RPMI7951 (cell line): ENCODE measurements at regions not wholly inside any gene's neighbourhood (a gene's known extent, or its start where the extent isn't known, plus 50 kb on each side); places are given as distances from the start of the nearest gene placed in this dataset.
"Not testable (repeated sequence)": the region's sequence is repeated elsewhere in the genome, so short reads cannot be mapped to it uniquely, and the experiment has no call there.

ENCODE experiments used
- DNase-seq: peaks from one replicate; pipeline ENCODE4 v3.0.0-alpha.2; 2012; ENCODE audit warnings: low read depth

DNA sequence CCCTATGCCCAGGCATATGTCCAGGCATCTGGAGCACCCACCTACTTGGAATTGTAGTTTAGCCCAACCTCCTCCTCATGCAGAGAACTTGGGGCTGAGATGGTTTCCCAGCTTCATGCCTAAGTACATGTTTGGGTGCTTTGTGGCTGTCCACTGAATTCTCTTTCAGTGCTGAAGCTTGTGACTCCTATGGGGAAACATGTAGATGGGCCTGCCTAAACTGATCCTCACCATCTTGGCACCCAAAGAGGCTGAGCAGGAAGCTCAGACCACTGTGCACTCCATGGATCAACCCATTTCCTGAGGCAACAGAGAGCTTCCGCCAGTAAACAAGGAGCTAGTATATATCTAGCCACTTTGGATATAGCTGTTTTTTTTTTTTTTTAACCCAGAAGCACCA, 2733.7 kb downstream of the PCDH7 start:
- DNase-seq, result no peak

DNA sequence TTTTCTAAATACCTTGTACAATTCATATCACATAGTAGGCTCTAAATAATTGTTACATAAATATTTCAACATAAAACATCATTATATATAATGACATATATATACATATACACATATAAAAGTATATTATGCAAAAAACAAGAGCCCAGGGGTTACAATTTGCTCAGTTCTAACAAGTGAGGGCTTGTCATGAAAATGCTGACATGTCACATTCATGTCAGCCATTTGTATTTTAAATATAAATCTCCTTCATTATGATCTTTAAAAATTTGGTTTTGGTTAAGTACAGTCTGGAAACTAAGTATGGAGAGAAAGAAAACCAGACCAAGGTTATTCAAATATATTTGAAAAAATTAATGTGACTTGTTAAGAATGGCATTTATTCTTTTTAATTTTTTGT, 2745.4 kb downstream of the PCDH7 start:
- no peak for DNase-seq

DNA sequence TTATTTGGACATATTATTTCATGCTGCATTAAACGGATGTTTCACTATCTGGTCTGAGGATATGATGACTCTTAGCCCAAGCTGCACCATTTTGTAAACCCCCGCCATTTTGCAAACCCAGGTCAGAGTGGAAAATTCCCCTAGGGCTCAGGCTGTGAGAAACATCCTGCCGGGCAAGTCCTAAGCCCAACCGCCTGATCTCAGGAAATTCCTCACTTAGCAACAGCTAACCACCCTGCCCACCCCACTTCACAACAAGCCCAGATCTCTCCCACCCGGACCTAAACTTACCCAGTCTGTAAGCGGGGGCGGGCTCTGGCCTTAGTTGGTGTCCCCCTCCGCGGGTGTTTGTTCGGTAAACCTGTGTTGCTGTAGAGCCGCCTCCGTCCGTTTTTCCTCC, 2747.1 kb downstream of the PCDH7 start:
- DNase-seq, result peak; percentile 10

DNA sequence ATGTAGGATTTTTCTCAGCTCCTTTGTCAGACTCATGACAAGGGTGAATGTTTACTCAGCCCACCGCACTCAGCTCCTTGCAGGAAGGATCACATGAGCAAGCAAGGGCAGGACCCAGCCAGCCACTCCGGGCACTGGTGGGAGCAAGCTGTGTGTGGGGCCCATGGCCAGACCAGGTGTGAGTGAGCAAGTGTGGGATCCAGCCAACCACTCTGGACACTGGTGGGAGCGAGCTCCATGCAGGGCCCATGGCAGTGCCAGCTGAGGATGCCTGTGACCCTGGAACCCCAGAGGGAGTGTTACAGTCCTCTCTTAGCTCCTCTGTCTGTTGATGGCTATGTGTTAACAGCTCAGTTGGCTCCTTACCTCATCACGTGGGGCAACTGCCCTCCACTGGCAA, 2750.6 kb downstream of the PCDH7 start:
- no peak for DNase-seq

DNA sequence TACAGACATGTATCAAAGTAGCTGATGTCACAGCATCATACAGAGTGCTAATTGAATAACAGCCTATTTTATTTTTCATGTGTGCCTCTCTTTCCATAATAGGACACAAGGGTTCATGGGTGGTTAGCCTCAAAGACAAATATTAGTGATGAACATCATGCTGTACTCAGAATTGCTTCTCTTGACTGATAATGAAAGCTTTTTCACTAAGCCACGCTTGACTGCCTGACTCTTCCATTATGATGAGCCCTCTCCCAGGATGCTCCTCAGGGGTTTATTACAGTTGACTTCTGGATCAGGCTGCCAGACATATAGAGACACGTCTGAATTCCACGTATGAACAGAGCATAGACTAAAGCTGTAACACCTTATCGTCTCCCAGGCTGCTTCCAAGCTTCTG, 2757.5 kb downstream of the PCDH7 start:
- no peak for DNase-seq

DNA sequence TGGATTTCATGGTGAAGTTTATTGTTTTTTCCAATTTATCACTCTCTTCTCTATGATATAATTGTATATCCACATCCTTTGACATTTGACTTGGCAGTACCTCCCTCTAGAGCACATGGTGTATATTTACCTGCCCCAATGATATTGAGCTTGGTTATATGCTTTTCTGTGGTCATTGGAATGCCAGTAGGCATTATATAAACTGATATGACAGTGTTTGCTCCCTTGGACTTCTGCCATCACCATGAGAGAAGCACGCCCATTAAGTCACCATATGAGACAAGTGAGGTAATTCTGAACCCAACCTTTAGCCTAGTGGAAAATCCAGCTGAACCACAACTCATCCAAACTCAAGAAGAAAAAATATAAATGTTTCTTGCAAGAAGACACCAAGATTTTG, 2761.5 kb downstream of the ARAP2 start:
- DNase-seq, result no peak

DNA sequence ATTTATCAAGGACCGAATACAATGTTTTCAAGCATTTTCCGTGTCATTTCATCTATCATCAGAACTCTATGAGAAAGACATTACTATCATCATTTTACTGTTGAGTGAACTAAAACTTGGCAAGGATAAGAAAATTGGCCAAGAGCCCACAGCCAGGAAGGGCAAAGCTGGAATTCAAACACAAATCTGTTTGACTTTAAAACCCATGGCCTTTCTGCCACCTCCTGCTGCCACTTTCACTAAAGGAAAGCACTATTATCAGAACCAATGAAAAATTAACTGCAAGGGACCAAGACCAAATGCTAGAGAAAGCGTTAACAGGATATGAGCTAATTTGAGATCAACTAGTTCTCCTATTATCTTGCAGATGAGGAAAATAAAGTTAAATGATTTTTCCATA, 2759.2 kb downstream of the ARAP2 start:
- DNase-seq, result no peak

DNA sequence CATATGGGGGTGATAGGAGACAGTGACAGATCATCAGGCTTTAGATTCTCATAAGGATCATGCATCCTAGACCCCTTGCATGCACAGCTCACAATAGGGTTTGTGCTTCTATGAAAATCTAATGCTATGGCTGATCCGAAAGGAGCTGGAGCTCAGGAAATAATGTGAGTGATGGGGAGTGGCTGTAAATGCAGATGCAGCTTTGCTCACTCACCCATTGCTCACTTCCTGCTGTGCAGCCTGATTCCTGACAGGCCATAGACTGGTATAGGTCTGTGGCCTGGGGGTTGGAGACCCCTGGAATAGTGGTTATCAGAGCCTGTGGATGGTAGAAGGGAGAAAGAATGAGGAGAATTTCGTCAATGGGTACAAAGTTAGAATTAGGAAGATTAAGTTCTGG, 2751.1 kb downstream of the ARAP2 start:
- no peak for DNase-seq

DNA sequence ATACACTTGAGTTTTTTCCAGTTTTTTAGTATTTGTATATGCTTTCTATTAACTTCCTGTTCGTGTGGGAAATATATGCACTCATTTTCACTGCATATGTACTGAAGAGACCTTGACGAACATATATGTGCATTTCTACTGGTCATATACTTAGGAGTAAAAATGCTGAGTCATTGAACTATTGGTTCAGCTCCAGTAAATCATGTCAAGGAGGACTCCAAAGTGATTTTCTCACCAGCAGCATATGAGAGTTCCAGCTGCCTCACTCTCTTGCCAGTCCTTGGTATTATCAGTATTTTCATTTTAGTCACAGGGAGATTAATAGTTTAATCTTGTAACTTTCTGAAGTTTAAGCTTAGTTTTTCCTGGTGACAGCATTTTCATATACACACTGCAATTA, 2750.2 kb downstream of the ARAP2 start:
- DNase-seq, result peak; percentile 5

DNA sequence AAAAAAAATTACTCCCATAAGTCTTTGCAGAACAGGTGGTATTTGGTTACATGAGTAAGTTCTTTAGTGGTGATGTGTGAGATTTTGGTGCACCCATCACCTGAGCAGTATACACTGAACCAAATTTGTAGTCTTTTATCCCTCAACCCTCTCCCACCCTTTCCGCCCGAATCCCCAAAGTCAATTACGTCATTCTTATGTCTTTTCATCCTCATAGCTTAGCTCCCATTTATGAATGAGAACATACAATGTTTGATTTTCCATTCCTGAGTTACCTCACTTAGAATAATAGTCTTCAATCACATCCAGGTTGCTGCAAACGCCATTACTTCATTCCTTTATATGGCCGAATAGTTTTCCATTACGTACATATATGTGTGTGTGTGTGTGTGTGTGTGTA, 2742.7 kb downstream of the ARAP2 start:
- not testable (repeated sequence) for DNase-seq

DNA sequence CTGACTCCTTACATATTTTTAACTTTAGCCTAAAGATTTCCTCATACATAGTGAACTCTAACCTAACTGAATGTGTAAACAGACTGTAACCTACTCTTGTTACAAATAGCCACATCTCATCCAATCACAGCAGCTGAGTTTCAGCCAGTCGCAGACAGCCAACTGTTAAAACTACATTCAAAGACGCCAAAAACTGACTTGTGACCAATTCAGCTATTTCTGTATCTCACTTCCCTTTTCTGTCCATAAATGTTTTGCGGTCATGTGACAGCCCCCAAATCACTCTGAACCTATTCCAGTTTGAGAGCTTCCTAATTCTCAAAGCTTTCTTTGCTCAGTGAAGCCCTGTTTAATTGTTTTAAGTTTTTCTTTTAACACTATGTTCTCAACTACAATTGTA, 2731.9 kb downstream of the ARAP2 start:
- DNase-seq, result no peak

DNA sequence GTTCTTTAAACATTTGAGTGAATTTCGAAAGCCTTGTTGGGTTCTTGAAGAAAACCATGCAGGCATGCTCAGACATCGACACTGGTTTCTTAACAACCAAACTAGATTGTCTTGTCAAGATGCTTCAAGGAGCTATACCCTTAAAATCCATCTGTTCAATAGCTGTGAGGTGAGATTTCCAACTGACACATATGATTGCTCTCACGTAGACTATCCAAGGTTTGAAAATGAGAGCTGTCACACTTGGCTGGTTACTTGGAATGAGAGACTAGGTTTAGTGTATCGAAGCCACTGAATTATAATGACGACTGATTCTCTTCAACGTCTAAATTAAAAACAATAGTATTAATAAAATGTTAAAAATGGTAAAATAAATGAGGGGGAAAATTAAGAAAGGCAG, 2725.5 kb downstream of the ARAP2 start:
- no peak for DNase-seq

DNA sequence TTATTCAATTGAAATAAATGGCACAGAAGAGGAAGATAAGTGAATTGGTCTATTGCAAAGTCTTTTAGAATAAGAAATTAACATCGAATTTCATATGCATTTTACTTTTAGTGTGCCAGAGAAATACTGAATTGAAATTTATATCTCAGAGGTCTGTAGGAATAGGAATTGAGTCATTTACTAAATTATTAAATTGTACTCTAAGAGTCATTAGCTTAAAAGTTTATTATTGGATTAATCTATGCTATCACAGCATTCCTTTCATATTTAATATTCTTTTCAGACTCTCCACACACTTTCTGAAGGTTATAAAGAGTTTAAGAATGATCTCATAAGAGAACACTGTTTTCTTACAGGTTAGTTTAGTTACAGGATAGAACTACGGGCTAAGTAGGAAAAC, 2711.5 kb downstream of the ARAP2 start:
- DNase-seq, result no peak

DNA sequence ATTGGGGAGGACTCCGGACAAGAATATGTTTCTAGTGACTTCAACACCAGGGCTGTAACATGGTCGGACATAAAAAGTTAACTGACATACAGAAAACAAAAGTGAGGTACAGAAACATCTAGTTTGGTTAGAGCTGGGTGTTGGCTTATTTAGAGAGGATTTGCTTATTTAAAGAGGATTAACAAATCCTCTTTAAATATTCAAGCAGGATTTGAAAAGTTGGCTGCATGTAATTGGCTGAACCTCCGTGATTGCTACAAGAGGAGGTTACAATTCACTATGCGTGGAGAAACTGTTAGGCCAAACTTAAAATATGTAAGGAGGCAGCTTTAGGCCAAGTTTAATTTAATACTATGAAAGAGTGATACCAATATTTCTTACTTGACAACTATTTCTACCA, 2707.4 kb downstream of the ARAP2 start:
- DNase-seq, result no peak

DNA sequence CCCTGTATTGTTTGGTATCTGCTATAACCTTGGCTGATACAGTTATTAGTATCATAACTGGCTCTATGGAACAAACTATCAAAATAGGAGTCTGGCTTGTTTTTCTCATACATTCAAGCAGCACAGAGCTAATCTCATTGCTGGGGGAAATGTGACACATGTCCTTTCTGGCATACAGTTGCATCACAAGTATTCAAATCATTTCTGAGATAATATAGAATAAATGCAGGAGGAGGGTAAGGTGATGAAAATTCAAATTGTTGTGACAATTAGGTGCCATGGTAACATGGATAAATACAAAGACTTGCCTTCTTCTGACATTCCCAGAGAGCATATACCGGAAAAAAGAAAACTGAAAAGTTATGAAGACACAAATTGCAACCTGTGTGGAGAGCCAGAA, 2706.8 kb downstream of the ARAP2 start:
- no peak for DNase-seq

DNA sequence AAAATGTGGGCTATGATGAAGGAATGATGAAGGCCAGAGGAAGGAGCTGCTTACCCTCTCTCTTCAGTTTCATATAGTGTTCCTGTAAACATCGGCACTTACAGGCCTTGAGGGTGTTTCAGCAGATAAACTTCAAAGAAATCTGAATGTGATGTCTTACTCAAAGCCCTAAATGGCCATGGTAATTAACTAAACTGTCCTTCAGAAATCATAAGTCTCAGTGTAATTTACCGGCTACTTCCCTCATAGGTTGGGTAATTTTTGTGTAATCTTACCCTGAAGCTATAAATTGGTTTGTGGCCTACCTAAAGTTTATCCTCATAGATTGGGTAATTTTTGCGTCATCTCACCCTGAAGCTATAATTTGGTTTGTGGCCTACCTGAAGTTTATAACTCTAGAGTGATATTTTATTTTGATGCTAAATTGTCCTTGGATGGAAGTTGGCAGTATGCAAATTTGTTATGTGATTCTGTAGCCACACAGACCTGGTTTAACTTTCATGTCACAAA, 2700.3 kb downstream of the ARAP2 start:
- peak; percentile 12 for DNase-seq

DNA sequence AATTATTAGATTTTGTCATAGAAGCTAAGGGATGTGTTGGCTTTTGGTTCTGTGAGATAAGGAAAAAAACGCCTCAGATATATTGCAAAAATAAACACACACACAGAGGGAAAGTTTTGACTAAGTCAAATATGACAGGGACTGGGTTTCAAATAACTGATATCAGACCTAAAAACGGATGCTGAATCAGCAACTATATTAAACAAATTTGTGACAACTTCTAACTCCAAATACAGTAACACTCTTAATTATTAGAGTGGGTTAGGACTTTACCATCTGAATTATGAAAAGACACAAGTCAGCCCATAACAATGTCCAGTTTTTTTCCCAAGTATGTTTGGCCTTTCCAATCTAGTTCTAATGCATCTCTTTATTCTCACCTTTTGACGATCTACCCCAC, 2693.1 kb downstream of the ARAP2 start:
- DNase-seq, result no peak

DNA sequence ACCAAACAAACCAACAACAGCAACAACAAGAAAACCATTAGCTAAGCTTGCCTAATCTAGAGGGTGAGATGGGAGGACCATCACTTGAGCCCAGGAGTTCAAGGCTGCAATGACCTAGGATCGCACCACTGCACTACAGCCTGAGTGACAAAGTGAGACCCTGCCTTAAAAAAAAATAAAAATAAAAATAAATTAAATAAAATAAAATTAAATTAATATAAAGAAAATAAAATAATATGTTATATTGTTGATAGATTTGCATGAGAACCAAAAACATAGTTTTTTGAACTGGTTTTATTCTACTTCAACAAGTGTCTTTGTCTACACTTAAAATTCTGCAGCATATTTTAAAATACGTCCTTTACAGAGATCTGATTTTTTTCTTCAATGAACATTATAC, 2683.1 kb downstream of the ARAP2 start:
- DNase-seq, result no peak

DNA sequence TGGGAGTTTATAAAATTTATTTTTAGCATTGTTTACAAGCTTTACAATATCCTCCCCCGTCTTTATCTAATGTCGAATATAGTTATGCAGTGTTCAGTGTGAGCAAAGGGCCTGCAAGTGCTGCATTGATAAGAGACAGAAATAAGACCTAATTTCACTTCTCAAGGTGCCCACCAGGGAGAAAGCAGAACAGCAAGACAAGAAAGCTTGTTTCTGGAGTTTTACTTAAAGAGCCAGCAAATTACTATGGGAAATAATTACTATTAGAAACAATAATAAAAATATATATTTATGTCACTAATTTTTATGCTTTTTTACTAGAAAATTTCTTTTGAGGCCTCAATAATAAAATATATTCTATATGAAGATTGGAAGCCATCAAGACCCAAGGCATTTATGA, 2677.7 kb downstream of the ARAP2 start:
- no peak for DNase-seq

DNA sequence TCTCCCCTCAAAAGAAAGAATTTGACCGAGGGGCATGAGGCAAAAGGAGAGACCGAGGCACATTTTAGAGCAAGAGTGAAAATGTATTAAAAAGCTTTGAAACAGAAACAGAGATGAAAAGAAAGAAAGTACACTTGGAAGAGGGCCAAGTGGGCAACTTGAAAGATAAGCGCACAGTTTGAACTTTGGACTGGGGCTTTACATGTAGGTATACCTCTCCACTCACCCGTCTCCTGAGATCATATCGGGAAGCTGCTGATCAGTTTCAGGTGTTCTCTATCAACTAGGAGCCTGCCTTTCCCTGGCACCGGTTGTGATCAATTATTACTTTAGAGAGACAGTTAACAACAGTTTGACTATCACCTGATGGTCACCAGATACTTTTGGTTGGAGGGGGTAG, 2666.5 kb downstream of the ARAP2 start:
- no peak for DNase-seq

DNA sequence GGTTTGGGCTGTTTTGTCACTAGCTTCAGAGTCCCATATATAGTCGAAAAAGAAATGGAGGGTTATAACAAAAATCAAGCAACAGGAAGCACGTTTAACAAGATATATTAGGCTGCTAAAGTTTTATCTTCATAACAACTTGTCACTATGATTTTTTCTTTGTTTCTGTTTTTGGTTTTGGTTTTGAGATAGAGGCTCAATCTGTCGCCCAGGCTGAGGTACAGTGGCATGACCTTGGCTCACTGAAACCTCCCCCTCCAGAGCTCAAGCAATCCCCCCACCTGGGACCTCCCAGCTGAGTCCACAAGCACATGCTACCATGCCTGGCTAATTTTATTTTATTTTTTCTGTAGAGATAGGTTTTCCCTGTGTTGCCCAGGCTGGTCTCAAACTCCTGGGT, 2664.4 kb downstream of the ARAP2 start:
- no peak for DNase-seq

DNA sequence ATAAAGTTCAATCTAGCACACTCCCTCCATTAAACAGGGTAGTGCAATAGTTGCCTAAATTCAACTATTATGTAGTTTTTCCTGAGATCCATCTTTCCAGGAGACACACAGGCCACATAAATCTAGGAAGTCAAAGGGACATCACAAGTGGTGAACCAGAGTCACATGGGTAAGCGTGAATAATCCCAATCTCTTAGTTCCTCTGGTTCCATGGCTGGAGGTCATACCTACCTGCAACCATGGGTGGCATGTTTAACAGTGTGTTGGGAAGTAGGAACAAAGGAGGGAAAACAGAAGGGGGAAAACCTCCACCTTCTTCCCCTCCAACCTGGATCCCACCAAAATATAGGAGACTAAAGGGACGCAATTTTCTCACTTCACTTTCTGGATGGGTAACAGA, 2651.6 kb downstream of the ARAP2 start:
- no peak for DNase-seq

DNA sequence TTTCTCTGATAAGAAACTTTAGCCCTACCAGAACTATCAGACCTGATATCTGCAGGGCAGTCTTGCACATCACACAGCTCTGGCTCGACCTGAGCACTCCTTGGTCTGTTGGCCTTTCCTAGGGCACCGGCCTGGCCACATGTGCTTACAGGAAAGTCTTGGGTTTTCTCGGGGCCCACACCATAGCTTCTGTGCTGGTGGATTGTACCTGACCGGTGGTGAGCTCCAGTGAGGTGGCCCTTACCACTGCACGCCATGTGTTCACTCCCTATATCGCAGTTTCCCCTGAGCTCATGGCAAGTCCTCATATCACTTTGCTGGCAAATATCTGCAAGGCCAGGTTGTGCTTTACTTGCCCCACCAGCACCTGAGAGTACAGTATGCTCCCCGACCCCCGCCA, 2637.4 kb downstream of the ARAP2 start:
- no peak for DNase-seq

DNA sequence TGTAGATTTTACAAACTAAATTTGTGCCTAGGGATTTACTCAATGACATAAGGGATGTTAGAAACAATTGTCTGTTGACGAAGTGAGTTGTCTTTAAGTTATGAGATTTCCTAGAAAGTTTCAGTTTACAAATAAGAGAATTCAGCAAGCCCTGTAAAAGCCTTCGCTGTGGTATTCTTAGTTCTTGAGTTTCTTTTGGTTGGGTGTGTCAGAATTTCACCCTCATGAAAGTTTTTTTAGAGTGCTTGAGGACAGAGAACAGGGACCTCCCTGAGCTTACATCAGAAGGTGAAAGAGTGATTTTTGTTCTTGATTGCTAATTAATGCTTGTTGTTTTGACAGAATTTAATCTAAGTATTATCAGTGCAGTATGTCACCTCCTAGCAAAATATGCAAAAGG, 2628.2 kb downstream of the ARAP2 start:
- DNase-seq, result no peak

DNA sequence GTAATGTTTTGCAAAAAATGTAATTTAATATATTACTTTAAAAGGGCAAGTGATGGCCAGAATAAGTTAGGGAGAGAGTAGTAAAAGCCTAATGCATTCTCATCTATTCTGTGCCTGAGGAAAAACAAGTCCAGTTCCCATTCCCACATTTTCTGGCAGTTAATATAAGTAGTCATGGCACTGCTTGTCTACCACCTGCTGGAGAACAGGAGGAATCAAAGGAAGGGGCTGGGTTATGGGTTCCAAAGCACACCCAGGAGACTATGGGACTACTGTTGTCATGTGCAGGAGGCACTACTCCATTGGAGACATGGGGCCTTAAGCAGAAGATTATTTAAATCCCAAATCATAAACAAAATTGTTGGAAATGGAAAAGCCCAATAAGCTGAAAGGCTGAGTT, 2618.6 kb downstream of the ARAP2 start:
- DNase-seq, result peak; percentile 1
